ENCODE measurements at regions not wholly inside any gene's neighbourhood (a gene's known extent, or its start where the extent isn't known, plus 50 kb on each side); places are given as distances from the start of the nearest gene placed in this dataset.

GRCh38 chr11:15653191-15653710 is 538.5 kb downstream of the INSC start:
- no peak overlapping the region for H3K27ac ChIP-seq
- TF ChIP-seq CTCF (conservative IDR thresholded peaks at IDR 0.05) (no peak), ZFX (IDR thresholded peaks at IDR 0.05) (no peak)

GRCh38 chr11:15654451-15654850 is 539.7 kb downstream of the INSC start:
- TF ChIP-seq CTCF (conservative IDR thresholded peaks at IDR 0.05) (no peak), ZFX (IDR thresholded peaks at IDR 0.05) (no peak)
- H3K27ac ChIP-seq: no peak overlapping the region

- no peak overlapping the region for H3K27ac ChIP-seq
- TF ChIP-seq ZFX (IDR thresholded peaks at IDR 0.05): no peak
- no peak for TF ChIP-seq CTCF (conservative IDR thresholded peaks at IDR 0.05)
These were observed 540.8 kb downstream of the INSC start for GRCh38 chr11:15655552-15655951.

GRCh38 chr11:15657264-15657663 is 542.5 kb downstream of the INSC start:
- TF ChIP-seq ZFX (IDR thresholded peaks at IDR 0.05): no peak
- no peak for TF ChIP-seq CTCF (conservative IDR thresholded peaks at IDR 0.05)
- H3K27ac ChIP-seq: no peak overlapping the region

GRCh38 chr11:15660496-15660895 is 545.8 kb downstream of the INSC start:
- no peak overlapping the region for H3K27ac ChIP-seq
- TF ChIP-seq CTCF (conservative IDR thresholded peaks at IDR 0.05): no peak

GRCh38 chr11:15662285-15662684 is 547.6 kb downstream of the INSC start:
- peak overlapping the region; percentile 39; the same call in 1 of the 2 replicates for H3K27ac ChIP-seq
- TF ChIP-seq CTCF (conservative IDR thresholded peaks at IDR 0.05) (no peak), ZFX (IDR thresholded peaks at IDR 0.05) (no peak)

GRCh38 chr11:15663777-15664218 is 549.1 kb downstream of the INSC start:
- TF ChIP-seq ZFX (IDR thresholded peaks at IDR 0.05): 0 out of 2 replicates have a peak, but pooled peaks have one; percentile 35
- no peak for TF ChIP-seq CTCF (conservative IDR thresholded peaks at IDR 0.05)
- peak overlapping the region; percentile 46 for H3K27ac ChIP-seq
